ENCODE measurements at regions not wholly inside any gene's neighbourhood (a gene's known extent, or its start where the extent isn't known, plus 50 kb on each side); places are given as distances from the start of the nearest gene placed in this dataset.

GRCh38 chr12:4024701-4025100 lies 151.5 kb upstream of the PARP11 start:
- TF ChIP-seq EZH2 (IDR thresholded peaks at IDR 0.05; ENCODE audit: insufficient read depth, poor library complexity, severe bottlenecking) (no peak), EZH2phosphoT487 (IDR thresholded peaks at IDR 0.05; ENCODE audit: insufficient read depth, low read depth) (no peak)
